ENCODE measurements at regions not wholly inside any gene's neighbourhood (a gene's known extent, or its start where the extent isn't known, plus 50 kb on each side); places are given as distances from the start of the nearest gene placed in this dataset.

DNA sequence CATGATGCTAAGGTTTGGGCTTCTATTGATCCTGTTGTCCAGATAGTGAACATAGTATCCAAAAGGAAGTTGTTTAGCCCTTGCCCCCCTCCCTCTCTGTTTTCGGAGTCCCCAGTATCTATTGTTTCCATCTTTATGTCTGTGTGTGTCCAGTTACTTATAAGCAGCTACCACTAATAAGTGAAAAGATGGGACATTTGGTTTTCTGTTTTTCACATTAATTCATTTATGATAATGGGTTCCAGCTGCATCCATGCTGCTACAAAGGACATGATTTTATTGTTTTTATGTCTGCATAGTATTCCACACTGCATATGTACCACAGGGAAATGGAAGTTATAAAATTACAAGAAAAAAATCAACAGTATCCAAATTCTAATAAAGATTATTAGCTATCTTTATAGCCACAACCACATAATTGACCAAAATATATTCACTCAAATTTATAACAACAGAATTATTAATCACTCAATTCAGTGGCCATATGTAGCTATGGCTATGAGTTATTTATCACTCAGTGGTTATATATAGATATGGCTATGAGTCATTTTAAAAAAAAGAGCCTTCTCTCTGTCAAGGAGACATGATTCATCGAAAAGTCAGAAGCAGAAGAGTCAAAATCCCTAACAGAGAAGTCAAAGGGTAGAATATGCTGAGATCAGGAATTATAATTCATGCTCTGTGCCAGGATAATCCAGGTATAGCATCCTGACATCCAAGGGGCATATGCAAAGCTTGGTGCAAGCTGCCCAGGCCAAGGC is 367.5 kb downstream of the DEPDC1B start:
- peak; percentile 8 to 62 for DNase-seq (ENCODE audit: low read depth in 2 of 2)
- Histone ChIP-seq H3K79me2 (ENCODE audit: control insufficient read depth, insufficient read depth, low read length) (no peaks in the 10 kb centered on the region), H3K4me3 (replicated peaks in 1 of 4; ENCODE audit: control extremely low read depth in 1 of 4, insufficient read depth in 1 of 4, low read depth in 3 of 4, low read length in 4 of 4) (no peak overlapping the region), H4K20me1 (ENCODE audit: control insufficient read depth, extremely low read depth, insufficient read depth, low read length) (no peaks in the 10 kb centered on the region), H3K27me3 (ENCODE audit: control insufficient read depth, insufficient read depth, low read length) (no peaks in the 10 kb centered on the region), H3K9me3 (ENCODE audit: control insufficient read depth, insufficient read depth, low read depth, low read length) (no peaks in the 10 kb centered on the region), H3K27ac (ENCODE audit: insufficient read depth, low read length) (no peak overlapping the region), H3K4me1 (ENCODE audit: control insufficient read depth, extremely low read depth, insufficient read depth, low read length) (no peaks in the 10 kb centered on the region), H3K36me3 (ENCODE audit: control insufficient read depth, insufficient read depth, low read length) (no peaks in the 10 kb centered on the region), H3K9ac (ENCODE audit: insufficient read depth, low read length) (no peak overlapping the region), H2AFZ (ENCODE audit: low read length) (no peak overlapping the region), H3K4me2 (ENCODE audit: extremely low read depth, insufficient read depth, low read length) (no peak overlapping the region)
- no peak for TF ChIP-seq EZH2 (IDR thresholded peaks at IDR 0.05; ENCODE audit: low read length, missing control alignments)
- TF ChIP-seq, protein P1, sequence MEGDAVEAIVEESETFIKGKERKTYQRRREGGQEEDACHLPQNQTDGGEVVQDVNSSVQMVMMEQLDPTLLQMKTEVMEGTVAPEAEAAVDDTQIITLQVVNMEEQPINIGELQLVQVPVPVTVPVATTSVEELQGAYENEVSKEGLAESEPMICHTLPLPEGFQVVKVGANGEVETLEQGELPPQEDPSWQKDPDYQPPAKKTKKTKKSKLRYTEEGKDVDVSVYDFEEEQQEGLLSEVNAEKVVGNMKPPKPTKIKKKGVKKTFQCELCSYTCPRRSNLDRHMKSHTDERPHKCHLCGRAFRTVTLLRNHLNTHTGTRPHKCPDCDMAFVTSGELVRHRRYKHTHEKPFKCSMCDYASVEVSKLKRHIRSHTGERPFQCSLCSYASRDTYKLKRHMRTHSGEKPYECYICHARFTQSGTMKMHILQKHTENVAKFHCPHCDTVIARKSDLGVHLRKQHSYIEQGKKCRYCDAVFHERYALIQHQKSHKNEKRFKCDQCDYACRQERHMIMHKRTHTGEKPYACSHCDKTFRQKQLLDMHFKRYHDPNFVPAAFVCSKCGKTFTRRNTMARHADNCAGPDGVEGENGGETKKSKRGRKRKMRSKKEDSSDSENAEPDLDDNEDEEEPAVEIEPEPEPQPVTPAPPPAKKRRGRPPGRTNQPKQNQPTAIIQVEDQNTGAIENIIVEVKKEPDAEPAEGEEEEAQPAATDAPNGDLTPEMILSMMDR (conservative IDR thresholded peaks at IDR 0.05 in 1 of 2, IDR thresholded peaks at IDR 0.05 in 1 of 2; ENCODE audit: low read depth in 1 of 2, low read length in 2 of 2): no peak

DNA sequence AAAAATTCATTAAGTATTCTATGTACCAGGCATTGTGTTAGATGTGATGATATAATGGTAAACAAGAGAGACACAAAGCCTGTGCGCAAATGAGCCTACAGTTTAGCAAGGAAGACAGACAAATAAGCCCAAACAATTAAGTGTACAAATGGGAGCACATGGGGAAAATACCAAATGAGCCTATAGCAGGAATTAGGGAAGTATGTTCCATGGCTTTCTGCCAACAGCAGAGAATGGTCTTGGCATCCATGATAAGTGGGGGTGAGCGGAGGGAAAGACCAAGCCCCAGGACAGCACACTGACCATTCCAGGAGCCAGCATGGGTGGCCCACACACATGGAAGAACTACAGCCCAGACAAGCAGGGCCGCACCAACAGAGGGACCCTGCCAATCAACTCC is 369.7 kb downstream of the DEPDC1B start:
- TF ChIP-seq, protein P1 (conservative IDR thresholded peaks at IDR 0.05 in 1 of 2, IDR thresholded peaks at IDR 0.05 in 1 of 2; ENCODE audit: low read depth in 1 of 2, low read length in 2 of 2): no peak
- TF ChIP-seq EZH2 (IDR thresholded peaks at IDR 0.05; ENCODE audit: low read length, missing control alignments): no peak

DNA sequence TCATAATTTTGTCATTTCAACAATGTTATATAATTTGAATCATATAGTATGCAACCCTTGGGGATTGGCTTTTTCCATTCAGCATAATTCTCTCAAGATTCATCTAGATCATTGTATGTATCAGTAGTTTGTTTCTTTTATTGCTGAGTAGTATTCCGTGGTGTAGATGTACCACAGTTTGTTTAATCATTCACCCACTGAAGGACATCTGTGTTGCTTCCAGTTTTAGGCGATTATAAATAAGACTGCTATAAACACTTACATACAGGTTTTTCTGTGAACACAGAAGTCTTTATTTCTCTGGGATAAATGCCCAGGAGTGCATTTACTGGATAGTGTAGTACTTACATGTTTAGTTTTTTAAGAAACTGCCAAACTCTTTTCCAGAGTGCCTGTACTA is 374.1 kb downstream of the DEPDC1B start:
- no peak overlapping the region for H3K4me3 ChIP-seq (replicated peaks in 1 of 4; ENCODE audit: control extremely low read depth in 1 of 4, insufficient read depth in 1 of 4, low read depth in 3 of 4, low read length in 4 of 4)

More for the DNA sequence above, 369.7 kb downstream of the DEPDC1B start:
- H3K36me3 ChIP-seq (ENCODE audit: control insufficient read depth, insufficient read depth, low read length): no peaks in the 10 kb centered on the region
- H3K79me2 ChIP-seq (ENCODE audit: control insufficient read depth, insufficient read depth, low read length): no peaks in the 10 kb centered on the region
- H3K27ac ChIP-seq (ENCODE audit: insufficient read depth, low read length): no peak overlapping the region
- H3K9ac ChIP-seq (ENCODE audit: insufficient read depth, low read length): no peak overlapping the region
- no peak overlapping the region for H2AFZ ChIP-seq (ENCODE audit: low read length)
- no peaks in the 10 kb centered on the region for H3K4me1 ChIP-seq (ENCODE audit: control insufficient read depth, extremely low read depth, insufficient read depth, low read length)
- H3K4me2 ChIP-seq (ENCODE audit: extremely low read depth, insufficient read depth, low read length): no peak overlapping the region
- DNase-seq (ENCODE audit: low read depth in 2 of 2): no peak
- H3K27me3 ChIP-seq (ENCODE audit: control insufficient read depth, insufficient read depth, low read length): no peaks in the 10 kb centered on the region
- no peaks in the 10 kb centered on the region for H3K9me3 ChIP-seq (ENCODE audit: control insufficient read depth, insufficient read depth, low read depth, low read length)
- no peak overlapping the region for H3K4me3 ChIP-seq (replicated peaks in 1 of 4; ENCODE audit: control extremely low read depth in 1 of 4, insufficient read depth in 1 of 4, low read depth in 3 of 4, low read length in 4 of 4)
- no peaks in the 10 kb centered on the region for H4K20me1 ChIP-seq (ENCODE audit: control insufficient read depth, extremely low read depth, insufficient read depth, low read length)

More for the DNA sequence above, 374.1 kb downstream of the DEPDC1B start:
- H4K20me1 ChIP-seq (ENCODE audit: control insufficient read depth, extremely low read depth, insufficient read depth, low read length): no peaks in the 10 kb centered on the region
- H3K4me2 ChIP-seq (ENCODE audit: extremely low read depth, insufficient read depth, low read length): no peak overlapping the region
- no peak overlapping the region for H2AFZ ChIP-seq (ENCODE audit: low read length)
- DNase-seq (ENCODE audit: low read depth in 2 of 2): no peak
- no peaks in the 10 kb centered on the region for H3K79me2 ChIP-seq (ENCODE audit: control insufficient read depth, insufficient read depth, low read length)
- no peaks in the 10 kb centered on the region for H3K36me3 ChIP-seq (ENCODE audit: control insufficient read depth, insufficient read depth, low read length)
- H3K27me3 ChIP-seq (ENCODE audit: control insufficient read depth, insufficient read depth, low read length): no peaks in the 10 kb centered on the region
- TF ChIP-seq EZH2 (IDR thresholded peaks at IDR 0.05; ENCODE audit: low read length, missing control alignments): no peak
- TF ChIP-seq, protein P1 (conservative IDR thresholded peaks at IDR 0.05 in 1 of 2, IDR thresholded peaks at IDR 0.05 in 1 of 2; ENCODE audit: low read depth in 1 of 2, low read length in 2 of 2): no peak
- H3K9me3 ChIP-seq (ENCODE audit: control insufficient read depth, insufficient read depth, low read depth, low read length): no peaks in the 10 kb centered on the region
- no peak overlapping the region for H3K27ac ChIP-seq (ENCODE audit: insufficient read depth, low read length)
- H3K9ac ChIP-seq (ENCODE audit: insufficient read depth, low read length): no peak overlapping the region
- no peaks in the 10 kb centered on the region for H3K4me1 ChIP-seq (ENCODE audit: control insufficient read depth, extremely low read depth, insufficient read depth, low read length)
